ENCODE measurements at regions not wholly inside any gene's neighbourhood (a gene's known extent, or its start where the extent isn't known, plus 50 kb on each side); places are given as distances from the start of the nearest gene placed in this dataset.

DNA sequence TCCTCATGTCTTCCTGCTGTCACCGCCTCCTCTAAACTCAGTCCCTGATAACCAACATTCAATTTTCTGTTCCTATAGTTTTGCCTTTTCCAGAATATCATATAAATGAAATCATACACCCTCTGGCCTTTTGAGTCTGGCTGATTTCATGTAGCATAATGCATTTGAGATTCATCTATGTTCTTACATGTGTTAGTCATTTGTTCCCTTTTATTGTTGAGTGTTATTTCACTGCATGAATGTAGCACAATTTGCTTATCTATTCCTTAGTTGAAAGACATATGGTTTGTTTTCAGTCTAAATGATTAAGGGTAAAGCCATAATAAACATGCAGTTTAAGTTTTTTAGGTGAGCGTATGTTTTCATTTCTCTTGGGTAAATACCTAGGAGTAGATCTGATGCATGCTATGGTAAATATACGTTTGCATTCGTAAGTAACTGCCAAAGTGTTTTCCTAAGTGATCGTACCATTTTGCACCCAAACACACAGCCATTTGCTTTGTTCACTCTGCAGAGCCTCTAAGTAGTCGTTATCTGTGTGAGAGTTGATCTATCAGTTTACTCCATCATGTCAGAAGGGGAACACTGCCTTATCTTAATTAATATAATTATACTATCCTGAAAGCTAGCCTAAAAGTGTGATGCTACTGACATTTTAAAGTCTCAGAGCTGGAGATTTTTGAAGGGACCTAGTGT lies 460.8 kb downstream of the DMAC1 start:
- intact Hi-C loops (cut with DNase I), result no loop called here

DNA sequence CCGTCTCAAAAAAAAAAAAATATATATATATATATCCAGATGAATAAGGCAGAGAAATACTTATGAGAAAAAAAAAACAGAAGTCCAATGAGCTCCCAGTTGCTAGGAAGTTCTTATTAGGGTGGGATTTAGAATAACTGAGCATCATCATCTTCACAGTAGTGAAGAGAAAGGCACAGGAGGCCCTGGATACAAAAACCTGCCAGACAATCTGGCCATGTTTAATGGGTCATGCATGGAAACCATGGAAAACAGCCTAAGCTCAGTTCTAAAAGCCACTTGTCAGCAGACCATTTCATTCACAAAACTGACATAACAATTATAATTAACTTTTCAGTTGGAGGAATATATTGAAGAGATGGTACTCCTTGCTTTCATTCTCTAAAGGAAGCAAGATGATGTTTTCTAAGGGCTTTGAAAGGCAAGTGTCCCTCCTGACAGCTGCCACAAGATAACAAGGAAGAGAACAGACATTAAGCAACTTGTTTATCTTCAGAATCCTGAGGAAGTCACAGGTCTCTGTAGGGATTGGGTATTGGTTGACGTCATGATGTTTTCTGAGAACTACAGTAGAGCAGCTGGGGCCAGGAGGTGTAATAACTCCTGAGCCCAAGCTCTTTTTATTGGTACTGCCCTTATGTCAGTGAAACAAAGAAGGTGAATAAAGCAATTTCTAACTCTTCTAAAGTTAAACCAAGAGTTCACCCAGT lies 463.1 kb downstream of the DMAC1 start:
- TF ChIP-seq, protein P1, sequence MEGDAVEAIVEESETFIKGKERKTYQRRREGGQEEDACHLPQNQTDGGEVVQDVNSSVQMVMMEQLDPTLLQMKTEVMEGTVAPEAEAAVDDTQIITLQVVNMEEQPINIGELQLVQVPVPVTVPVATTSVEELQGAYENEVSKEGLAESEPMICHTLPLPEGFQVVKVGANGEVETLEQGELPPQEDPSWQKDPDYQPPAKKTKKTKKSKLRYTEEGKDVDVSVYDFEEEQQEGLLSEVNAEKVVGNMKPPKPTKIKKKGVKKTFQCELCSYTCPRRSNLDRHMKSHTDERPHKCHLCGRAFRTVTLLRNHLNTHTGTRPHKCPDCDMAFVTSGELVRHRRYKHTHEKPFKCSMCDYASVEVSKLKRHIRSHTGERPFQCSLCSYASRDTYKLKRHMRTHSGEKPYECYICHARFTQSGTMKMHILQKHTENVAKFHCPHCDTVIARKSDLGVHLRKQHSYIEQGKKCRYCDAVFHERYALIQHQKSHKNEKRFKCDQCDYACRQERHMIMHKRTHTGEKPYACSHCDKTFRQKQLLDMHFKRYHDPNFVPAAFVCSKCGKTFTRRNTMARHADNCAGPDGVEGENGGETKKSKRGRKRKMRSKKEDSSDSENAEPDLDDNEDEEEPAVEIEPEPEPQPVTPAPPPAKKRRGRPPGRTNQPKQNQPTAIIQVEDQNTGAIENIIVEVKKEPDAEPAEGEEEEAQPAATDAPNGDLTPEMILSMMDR (IDR thresholded peaks at IDR 0.05), result no peak
- TF ChIP-seq POLR2A (IDR thresholded peaks at IDR 0.05) (no peak), EP300 (IDR thresholded peaks at IDR 0.05) (no peak)
- intact Hi-C loops (cut with DNase I), result no loop called here
- H3K27me3 ChIP-seq, result no peaks in the 10 kb centered on the region

More for the DNA sequence above, 460.8 kb downstream of the DMAC1 start:
- no peaks in the 10 kb centered on the region for H3K27me3 ChIP-seq
- no peak overlapping the region for H3K4me3 ChIP-seq
- WGBS, 3 donors, result 84 to 94% (median 85%) methylated on average over 6 of the region's 6 CpGs
- DNase-seq, result no peak
- no peaks in the 10 kb centered on the region for H3K36me3 ChIP-seq
- no peaks in the 10 kb centered on the region for H3K9me3 ChIP-seq
- no peaks in the 10 kb centered on the region for H3K4me1 ChIP-seq (ENCODE audit: insufficient read depth)
- no peak overlapping the region for H3K27ac ChIP-seq
- TF ChIP-seq, protein P1 (IDR thresholded peaks at IDR 0.05), result no peak
- TF ChIP-seq POLR2A (IDR thresholded peaks at IDR 0.05) (no peak), EP300 (IDR thresholded peaks at IDR 0.05) (no peak)

DNA sequence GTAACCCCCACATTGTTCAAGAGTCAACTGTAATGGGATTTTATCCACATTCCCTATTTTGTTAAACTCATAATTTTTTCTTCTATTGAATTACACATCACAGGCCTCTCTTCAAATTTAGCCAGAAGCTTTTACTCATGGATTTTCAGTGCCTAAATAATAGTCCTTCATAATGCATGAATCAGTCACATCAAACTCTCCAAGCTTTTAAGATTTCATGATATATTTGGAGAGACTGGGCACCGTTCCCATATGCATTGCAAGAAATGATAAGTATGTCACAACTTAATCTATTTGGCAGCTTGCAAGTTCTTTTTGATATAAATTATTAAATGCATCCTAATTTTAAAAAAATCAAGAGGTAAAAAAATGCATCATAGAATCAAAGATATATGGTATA lies 465.9 kb downstream of the DMAC1 start:
- no peaks in the 10 kb centered on the region for H3K9me3 ChIP-seq
- 56 to 67% (median 64%) methylated on average over 1 of the region's 1 CpG for WGBS, 3 donors
- H3K27ac ChIP-seq, result no peak overlapping the region
- H3K4me1 ChIP-seq (ENCODE audit: insufficient read depth), result no peaks in the 10 kb centered on the region
- H3K27me3 ChIP-seq, result no peaks in the 10 kb centered on the region
- H3K36me3 ChIP-seq, result no peaks in the 10 kb centered on the region
- no peak overlapping the region for H3K4me3 ChIP-seq
- no peak for DNase-seq
- TF ChIP-seq, protein P1 (IDR thresholded peaks at IDR 0.05), result no peak
- TF ChIP-seq EP300 (IDR thresholded peaks at IDR 0.05) (no peak), POLR2A (IDR thresholded peaks at IDR 0.05) (no peak)
- intact Hi-C loops (cut with DNase I), result no loop called here

More for the DNA sequence above, 463.1 kb downstream of the DMAC1 start:
- 38 to 70% (median 54%) methylated on average over 2 of the region's 2 CpGs for WGBS, 3 donors
- H3K9me3 ChIP-seq, result no peaks in the 10 kb centered on the region
- no peaks in the 10 kb centered on the region for H3K36me3 ChIP-seq
- no peak overlapping the region for H3K4me3 ChIP-seq
- DNase-seq, result no peak
- no peaks in the 10 kb centered on the region for H3K4me1 ChIP-seq (ENCODE audit: insufficient read depth)
- no peak overlapping the region for H3K27ac ChIP-seq

DNA sequence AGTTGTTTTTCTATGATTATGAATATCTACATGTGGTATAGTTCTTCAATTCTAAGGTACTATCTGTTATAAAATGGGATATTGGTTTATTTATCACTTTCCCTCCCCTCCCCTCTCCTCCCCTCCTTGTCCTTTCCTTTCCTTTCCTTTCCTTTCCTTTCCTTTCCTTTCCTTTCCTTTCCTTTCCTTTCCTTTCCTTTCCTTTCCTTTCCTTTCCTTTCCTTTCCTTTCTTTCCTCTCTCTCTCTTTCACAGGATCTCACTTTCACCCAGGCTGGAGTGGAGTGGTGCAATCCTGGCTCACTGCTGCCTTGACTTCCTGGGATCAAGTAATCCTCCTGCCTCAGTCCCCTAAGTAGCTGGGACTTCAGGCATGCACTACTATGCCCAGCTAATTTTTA lies 466.8 kb downstream of the DMAC1 start:
- intact Hi-C loops (cut with DNase I), result no loop called here
- TF ChIP-seq EP300 (IDR thresholded peaks at IDR 0.05) (no peak), POLR2A (IDR thresholded peaks at IDR 0.05) (no peak)
- TF ChIP-seq, protein P1 (IDR thresholded peaks at IDR 0.05), result no peak
- H3K36me3 ChIP-seq, result no peaks in the 10 kb centered on the region
- no peak overlapping the region for H3K27ac ChIP-seq
- no peaks in the 10 kb centered on the region for H3K4me1 ChIP-seq (ENCODE audit: insufficient read depth)
- no peaks in the 10 kb centered on the region for H3K9me3 ChIP-seq
- no peak for DNase-seq
- no peaks in the 10 kb centered on the region for H3K27me3 ChIP-seq
- no peak overlapping the region for H3K4me3 ChIP-seq
